Activated CD8-positive, alpha-beta T cell treated with anti-CD3 and anti-CD28 coated beads for 36 hours (primary cell): ENCODE measurements at regions not wholly inside any gene's neighbourhood (a gene's known extent, or its start where the extent isn't known, plus 50 kb on each side); places are given as distances from the start of the nearest gene placed in this dataset.
"Not testable (repeated sequence)": the region's sequence is repeated elsewhere in the genome, so short reads cannot be mapped to it uniquely, and the experiment has no call there.

Experiments
- ATAC-seq: fragments of 200-7000 bp; cut with Tn5 transposase; one replicate; pipeline ENCODE4 v1.10.0; 2021; ENCODE audit warnings: mild to moderate bottlenecking, moderate library complexity
- CTCF ChIA-PET: fragments of 350-600 bp; sonication (Branson Sonifier 250); formaldehyde crosslinking; loops from one replicate; lab custom pipeline; 2021; ENCODE audit warnings: antibody characterized with exemption; lab: Charles Lee
- POLR2A ChIA-PET: fragments of 350-600 bp; sonication (Branson Sonifier 250); formaldehyde crosslinking; loops from one replicate; lab custom pipeline; 2021; ENCODE audit warnings: antibody characterized with exemption; lab: Charles Lee
- DNase-seq: peaks from one replicate; pipeline ENCODE4 v3.0.0-alpha.2; 2020
- H3K27ac Mint-ChIP-seq: one replicate; pipeline ENCODE4 v1.8.0; 2021; ENCODE audit warnings: mild to moderate bottlenecking, mixed read lengths
- H3K27me3 Mint-ChIP-seq: one replicate; pipeline ENCODE4 v1.8.0; 2021; ENCODE audit warnings: mixed read lengths
- H3K36me3 Mint-ChIP-seq: one replicate; pipeline ENCODE4 v1.8.0; 2021; ENCODE audit warnings: low read depth, mixed read lengths
- H3K4me1 Mint-ChIP-seq: one replicate; pipeline ENCODE4 v1.8.0; 2021; ENCODE audit warnings: low read depth, mixed read lengths
- H3K4me3 Mint-ChIP-seq: one replicate; pipeline ENCODE4 v1.8.0; 2021; ENCODE audit warnings: mild to moderate bottlenecking, moderate library complexity, mixed read lengths
- H3K9me3 Mint-ChIP-seq: one replicate; pipeline ENCODE4 v1.8.0; 2021; ENCODE audit warnings: mixed read lengths
- intact Hi-C: fragments of 100-400 bp; cut with micrococcal nuclease; formaldehyde crosslinking; loops from one replicate; pipeline ENCODE4 v1.10.0; 2022
- TF ChIP-seq, protein P1 (sequence below): fragments of 200-600 bp; IDR thresholded peaks from one replicate; pipeline ENCODE4 v1.8.0; 2022; ENCODE audit warnings: antibody characterized with exemption, mild to moderate bottlenecking

DNA sequence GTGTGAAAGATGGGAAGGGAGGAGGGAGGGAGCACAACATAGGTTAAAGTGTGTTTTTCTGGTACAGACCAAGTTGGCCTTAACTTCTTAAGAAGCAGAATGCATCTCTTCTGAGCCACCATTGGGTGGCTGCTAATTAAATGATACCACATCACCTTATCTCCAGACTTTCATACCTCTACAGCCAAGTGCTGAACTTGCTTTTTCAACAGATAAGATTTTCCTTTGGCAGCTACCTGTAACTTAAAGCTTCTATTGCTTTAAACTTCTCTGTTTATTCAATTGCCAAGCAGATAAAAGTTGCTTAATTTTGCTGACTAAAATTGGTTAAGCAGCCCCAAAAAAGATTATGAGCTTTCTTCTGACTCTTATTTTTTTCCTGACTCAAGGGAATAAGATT lies 292.4 kb upstream of the SGO1 start:
- Mint-ChIP-seq H3K27me3 (no peaks in the 10 kb centered on the region), H3K27ac (no peak overlapping the region), H3K4me1 (no peaks in the 10 kb centered on the region), H3K36me3 (no peaks in the 10 kb centered on the region), H3K4me3 (no peak overlapping the region), H3K9me3 (peaks cover 9% of the 10 kb centered on the region)
- intact Hi-C loops: no loop called here
- POLR2A ChIA-PET: no interaction called here
- TF ChIP-seq, protein P1, sequence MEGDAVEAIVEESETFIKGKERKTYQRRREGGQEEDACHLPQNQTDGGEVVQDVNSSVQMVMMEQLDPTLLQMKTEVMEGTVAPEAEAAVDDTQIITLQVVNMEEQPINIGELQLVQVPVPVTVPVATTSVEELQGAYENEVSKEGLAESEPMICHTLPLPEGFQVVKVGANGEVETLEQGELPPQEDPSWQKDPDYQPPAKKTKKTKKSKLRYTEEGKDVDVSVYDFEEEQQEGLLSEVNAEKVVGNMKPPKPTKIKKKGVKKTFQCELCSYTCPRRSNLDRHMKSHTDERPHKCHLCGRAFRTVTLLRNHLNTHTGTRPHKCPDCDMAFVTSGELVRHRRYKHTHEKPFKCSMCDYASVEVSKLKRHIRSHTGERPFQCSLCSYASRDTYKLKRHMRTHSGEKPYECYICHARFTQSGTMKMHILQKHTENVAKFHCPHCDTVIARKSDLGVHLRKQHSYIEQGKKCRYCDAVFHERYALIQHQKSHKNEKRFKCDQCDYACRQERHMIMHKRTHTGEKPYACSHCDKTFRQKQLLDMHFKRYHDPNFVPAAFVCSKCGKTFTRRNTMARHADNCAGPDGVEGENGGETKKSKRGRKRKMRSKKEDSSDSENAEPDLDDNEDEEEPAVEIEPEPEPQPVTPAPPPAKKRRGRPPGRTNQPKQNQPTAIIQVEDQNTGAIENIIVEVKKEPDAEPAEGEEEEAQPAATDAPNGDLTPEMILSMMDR: no peak
- ATAC-seq (no peak), DNase-seq (no peak)
- CTCF ChIA-PET: no interaction called here

DNA sequence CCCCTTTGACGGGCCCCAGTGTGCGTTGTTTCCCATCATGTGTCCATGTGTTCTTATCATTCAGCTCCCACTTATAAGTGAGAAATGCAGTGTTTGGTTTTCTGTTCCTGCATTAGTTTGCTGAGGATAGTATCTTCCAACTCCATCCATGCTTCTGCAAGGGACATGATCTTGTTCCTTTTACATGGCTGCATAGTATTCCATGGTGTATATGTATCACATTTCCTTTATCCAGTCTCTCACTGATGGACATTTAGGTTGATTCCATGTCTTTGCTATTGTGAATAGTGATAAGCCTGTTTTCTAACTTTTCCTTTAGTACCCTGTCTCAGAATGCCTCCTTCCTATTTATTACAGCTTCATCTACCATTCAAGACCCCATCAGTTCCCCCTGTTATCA lies 278.2 kb upstream of the SGO1 start:
- H3K4me1 Mint-ChIP-seq, intact Hi-C loops, CTCF ChIA-PET, H3K27me3 Mint-ChIP-seq, POLR2A ChIA-PET, H3K27ac Mint-ChIP-seq, ATAC-seq, H3K36me3 Mint-ChIP-seq, H3K4me3 Mint-ChIP-seq, DNase-seq: not testable (repeated sequence)
- H3K9me3 Mint-ChIP-seq: peaks cover 24% of the 10 kb centered on the region

DNA sequence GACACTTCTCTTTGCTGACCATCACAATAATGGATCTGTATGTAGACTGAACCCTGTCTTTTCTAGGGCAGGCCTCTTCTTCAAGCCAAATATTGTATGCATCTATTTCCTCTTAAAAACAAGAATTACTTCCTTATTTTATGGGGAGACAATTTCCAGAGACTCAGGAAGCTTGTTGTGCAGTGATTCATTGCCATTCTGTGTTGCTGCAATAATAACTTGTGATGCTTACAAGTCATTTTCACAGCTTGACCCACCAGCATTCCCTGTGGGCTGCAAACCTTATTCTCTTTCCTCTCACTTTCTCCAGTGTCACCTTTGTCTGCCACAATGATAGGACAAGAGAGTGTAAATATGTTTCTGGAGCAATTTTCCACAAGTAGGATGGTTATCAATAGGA lies 276.7 kb upstream of the SGO1 start:
- H3K4me3 Mint-ChIP-seq: no peak overlapping the region
- no peaks in the 10 kb centered on the region for H3K36me3 Mint-ChIP-seq
- ChIA-PET CTCF (no interaction called here), POLR2A (no interaction called here)
- peaks cover 19% of the 10 kb centered on the region for H3K9me3 Mint-ChIP-seq
- H3K27ac Mint-ChIP-seq: no peak overlapping the region
- TF ChIP-seq, protein P1: no peak
- ATAC-seq (no peak), DNase-seq (no peak)
- H3K4me1 Mint-ChIP-seq: no peaks in the 10 kb centered on the region
- H3K27me3 Mint-ChIP-seq: no peaks in the 10 kb centered on the region
- intact Hi-C loops: no loop called here

DNA sequence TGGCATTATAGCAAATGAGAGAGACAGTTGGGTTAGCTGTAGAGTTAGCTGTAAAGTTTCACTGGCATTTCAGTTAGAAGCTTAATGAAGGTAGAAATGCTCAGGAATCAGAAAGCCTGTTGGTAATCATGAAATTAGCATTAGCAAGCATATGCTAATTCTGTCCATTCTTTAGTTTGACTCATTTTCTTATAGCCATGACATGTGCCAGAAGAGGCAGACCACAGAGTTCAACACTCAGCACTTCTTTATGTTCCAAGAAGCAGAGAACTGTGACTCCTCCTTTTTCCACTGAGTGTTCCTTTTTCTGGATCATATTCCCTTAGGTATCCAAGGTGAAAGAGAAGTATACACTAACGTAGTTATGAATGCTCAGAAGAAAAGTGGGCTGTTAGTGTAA lies 276.2 kb upstream of the SGO1 start:
- no peak for ATAC-seq
- ChIA-PET CTCF (interaction anchor here (0.6 kb wide), 1 partner anchor 266 kb away, joined by 3 read pairs; no protein-coding TSS in a partner anchor), POLR2A (no interaction called here)

DNA sequence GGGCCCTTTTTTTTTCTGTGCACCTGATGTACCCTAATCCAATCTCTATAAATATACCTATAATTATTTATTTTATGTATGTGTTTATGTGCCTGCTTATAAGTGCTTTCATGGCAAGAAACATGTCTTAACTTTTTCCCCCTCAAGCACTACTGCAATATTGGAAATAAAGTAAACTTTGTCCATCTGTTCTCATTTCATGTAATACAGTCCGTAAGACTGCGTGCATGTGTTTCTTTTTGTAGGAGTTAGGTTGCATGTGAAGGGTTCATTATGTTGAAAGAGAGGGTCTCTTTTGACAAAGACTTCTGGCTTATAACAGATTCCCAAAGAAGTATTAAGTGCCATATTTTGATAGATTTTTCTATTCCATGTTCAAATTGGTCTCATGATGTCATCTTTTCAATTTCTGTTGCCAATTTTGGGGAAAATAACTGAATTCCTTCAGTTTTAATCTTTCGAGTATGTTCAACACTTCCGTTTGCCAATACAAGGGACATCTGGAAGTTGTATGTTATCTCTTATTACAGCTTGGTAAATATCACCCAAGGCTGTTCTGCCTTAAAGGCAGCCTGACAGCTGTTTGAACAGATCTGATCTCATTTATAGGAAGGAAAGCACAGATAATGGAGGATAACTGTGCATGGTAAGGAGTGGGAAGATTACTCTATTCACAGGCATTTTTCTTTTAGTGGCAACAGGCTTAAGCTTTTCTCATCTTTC lies 273.1 kb upstream of the SGO1 start:
- ATAC-seq: no peak
- H3K9me3 Mint-ChIP-seq: peaks cover 18% of the 10 kb centered on the region
- CTCF ChIA-PET: no interaction called here

More for the DNA sequence above, 276.2 kb upstream of the SGO1 start:
- Mint-ChIP-seq H3K4me1 (no peaks in the 10 kb centered on the region), H3K36me3 (no peaks in the 10 kb centered on the region), H3K4me3 (no peak overlapping the region), H3K27ac (no peak overlapping the region), H3K9me3 (peaks cover 20% of the 10 kb centered on the region), H3K27me3 (no peaks in the 10 kb centered on the region)
- no peak for DNase-seq
- TF ChIP-seq, protein P1: no peak
- intact Hi-C loops: no loop called here

More for the DNA sequence above, 273.1 kb upstream of the SGO1 start:
- Mint-ChIP-seq H3K27me3 (no peaks in the 10 kb centered on the region), H3K36me3 (no peaks in the 10 kb centered on the region), H3K4me1 (no peaks in the 10 kb centered on the region), H3K27ac (no peak overlapping the region), H3K4me3 (no peak overlapping the region)
- DNase-seq: no peak
- intact Hi-C loops: no loop called here
- POLR2A ChIA-PET: no interaction called here
- TF ChIP-seq, protein P1: no peak
